Activated naive CD4-positive, alpha-beta T cell treated with anti-CD3 and anti-CD28 coated beads, Interleukin-2, amount 50 U/mL, for 24 hours (primary cell): ENCODE measurements at regions not wholly inside any gene's neighbourhood (a gene's known extent, or its start where the extent isn't known, plus 50 kb on each side); places are given as distances from the start of the nearest gene placed in this dataset.

ENCODE experiments used
- H3K27ac Mint-ChIP-seq: one replicate; pipeline ENCODE4 v1.8.0; 2021; ENCODE audit warnings: mild to moderate bottlenecking, mixed read lengths
- H3K27me3 Mint-ChIP-seq: one replicate; pipeline ENCODE4 v1.8.0; 2021; ENCODE audit warnings: mixed read lengths
- H3K36me3 Mint-ChIP-seq: one replicate; pipeline ENCODE4 v1.8.0; 2021; ENCODE audit warnings: mixed read lengths
- H3K4me1 Mint-ChIP-seq: one replicate; pipeline ENCODE4 v1.8.0; 2021; ENCODE audit warnings: mixed read lengths
- H3K4me3 Mint-ChIP-seq: one replicate; pipeline ENCODE4 v1.8.0; 2021; ENCODE audit warnings: mild to moderate bottlenecking, mixed read lengths
- H3K9me3 Mint-ChIP-seq: one replicate; pipeline ENCODE4 v1.8.0; 2021; ENCODE audit warnings: mixed read lengths

DNA sequence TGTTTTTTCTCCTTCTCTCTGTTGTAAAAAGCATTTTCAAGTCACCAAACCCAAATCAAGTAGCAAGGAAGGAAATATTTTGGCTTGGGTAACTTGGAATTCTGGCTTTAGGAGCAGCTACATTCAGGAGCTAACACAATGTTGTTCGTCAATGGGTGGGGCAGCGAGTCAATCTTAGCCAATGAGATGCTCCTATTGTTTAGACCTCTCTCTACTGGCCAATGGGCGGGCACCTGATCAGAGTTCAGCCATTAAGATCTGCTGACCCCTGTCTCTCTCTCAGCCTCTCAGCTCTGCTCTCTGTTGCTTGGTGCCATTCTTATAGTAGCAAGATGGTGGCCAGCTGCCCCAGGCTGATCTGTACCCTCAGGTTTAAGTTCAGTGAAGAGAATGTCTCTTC is 83.2 kb downstream of the IRX3 start:
- H3K4me3 Mint-ChIP-seq = no peak overlapping the region
- H3K36me3 Mint-ChIP-seq = no peaks in the 10 kb centered on the region
- H3K27ac Mint-ChIP-seq = no peak overlapping the region
- H3K27me3 Mint-ChIP-seq = peaks cover 3% of the 10 kb centered on the region
- no peaks in the 10 kb centered on the region for H3K9me3 Mint-ChIP-seq
- no peaks in the 10 kb centered on the region for H3K4me1 Mint-ChIP-seq
